ENCODE measurements at regions not wholly inside any gene's neighbourhood (a gene's known extent, or its start where the extent isn't known, plus 50 kb on each side); places are given as distances from the start of the nearest gene placed in this dataset.

DNA sequence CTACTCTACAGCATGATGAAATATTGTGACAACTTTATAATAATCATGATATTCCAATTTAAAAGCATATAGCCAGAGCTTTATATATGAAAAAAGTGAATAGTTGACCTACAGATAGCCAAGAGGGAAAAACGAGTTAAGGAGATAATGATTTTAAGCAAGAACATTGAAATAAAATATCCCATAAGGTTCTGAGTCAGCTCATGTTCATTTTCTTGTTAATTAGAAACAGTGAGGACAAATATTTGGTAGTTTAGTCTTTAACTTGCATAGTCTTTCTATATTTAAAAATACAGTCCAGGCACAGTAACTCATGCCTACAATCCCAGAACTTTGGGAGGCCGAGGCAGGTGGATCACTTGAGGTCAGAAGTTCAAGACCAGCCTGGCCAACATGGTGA lies 55.8 kb upstream of the CDH6 start:
- no peak for DNase-seq (ENCODE audit: low spot score)

DNA sequence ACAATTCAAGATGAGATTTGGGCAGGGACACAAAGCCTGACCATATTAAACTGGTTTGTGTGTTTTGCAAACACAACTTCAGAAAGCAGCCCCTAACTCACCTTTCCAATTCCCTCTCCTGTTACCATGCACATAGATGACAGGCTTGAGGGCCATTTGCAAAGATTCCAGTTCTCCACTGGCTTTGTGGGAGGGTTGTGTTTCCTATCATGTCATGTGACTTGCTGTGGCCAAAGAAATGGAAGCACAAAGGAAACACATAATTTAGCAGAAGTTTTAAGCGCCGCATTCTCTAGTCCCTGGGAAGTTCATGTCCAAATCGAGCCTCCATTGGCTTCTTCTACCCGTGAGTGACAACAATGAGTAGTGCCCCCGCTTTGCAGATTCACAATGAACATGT lies 57.9 kb upstream of the CDH6 start:
- DNase-seq (ENCODE audit: low spot score), result no peak

DNA sequence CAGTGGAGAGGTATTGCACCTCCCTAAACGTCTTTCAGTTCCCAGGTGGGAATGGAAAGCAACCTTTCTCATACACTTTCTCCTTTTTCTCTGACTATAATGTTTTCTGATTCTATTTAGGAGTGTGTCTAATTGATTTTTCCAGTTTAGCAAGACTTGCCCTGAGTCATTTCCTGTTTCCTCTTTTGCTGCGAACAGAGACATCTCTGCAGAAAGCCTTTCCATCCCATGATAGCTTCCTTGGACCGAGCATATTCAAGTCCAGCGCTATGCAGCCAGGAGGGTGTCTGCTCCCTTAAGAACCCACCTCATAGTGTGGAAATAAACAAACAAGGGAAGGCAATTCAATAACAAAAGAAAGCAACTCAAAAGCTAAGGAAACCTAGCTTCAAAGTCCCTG lies 60.0 kb upstream of the CDH6 start:
- DNase-seq (ENCODE audit: low spot score), result no peak

DNA sequence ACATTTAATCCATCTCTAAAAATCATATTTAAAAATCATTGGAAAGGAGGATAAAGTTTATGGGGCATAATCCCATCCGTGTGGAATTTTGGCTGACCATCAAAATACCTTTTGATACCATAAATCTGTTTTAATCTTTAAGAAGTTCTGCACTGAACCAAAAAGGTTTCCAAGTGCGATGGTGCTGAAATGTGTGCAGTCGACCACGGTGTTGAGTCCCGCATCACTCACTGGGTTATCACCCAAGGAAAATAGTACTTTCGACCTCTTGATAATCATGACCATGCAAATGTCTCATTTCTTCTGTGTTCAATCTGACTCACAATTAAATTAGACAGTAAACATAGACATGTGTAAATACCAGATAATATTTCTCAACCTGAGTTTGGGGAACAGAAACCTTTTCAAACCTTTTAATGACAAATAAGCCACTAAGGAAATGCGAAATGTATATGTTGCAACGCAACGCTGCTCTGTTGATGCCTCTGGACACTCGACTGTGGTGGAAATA lies 62.0 kb upstream of the CDH6 start:
- DNase-seq (ENCODE audit: low spot score), result no peak

DNA sequence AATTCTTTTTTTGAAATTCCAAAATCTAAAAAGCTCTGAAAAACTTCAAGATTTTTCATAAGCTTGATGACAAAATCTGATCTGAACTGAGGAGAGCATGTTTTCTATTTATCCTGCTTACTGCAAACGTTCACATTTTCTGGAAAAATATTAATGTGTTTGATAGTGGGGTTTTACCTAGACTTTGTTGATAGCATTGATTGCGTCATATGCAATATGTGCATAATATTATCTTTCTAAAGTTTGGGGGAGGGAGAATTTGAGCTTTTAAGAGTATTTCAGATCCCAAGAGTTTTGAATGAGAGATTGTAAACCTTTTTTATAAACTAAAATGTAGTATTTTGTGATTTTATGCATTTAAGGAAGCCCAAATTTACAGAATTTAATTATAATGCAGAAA lies 62.8 kb upstream of the CDH6 start:
- DNase-seq (ENCODE audit: low spot score), result no peak

DNA sequence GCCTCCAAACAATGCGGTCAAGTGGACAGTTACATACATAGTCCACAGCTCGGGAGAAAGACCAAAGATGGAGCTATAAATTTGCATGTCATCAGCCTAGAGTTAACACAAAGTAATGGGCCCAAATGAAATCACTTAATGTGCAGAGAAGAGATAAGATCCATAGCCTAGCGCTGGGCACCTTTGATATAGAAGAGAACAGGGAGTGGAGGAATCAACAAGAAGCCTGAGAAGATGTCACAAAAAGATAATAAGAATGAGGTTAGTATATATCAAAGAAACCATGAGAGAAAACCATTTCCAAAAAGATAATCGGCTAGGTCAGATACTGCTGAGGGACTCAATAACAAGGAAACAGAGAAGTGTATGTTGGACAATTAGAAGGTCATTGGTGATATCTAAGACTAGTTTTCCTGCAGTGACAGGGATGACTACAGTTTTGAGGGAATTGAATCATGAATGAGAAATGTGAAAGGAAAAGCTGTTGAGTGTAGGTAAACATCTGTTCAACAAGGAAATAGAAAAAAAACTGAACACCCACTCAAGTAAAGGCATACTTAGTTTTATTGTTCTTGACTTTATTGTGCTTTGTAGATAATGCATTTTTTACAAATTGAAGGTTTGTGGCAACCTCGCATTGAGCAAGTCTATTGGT lies 68.7 kb upstream of the CDH6 start:
- peak; percentile 16 for DNase-seq (ENCODE audit: low spot score)

DNA sequence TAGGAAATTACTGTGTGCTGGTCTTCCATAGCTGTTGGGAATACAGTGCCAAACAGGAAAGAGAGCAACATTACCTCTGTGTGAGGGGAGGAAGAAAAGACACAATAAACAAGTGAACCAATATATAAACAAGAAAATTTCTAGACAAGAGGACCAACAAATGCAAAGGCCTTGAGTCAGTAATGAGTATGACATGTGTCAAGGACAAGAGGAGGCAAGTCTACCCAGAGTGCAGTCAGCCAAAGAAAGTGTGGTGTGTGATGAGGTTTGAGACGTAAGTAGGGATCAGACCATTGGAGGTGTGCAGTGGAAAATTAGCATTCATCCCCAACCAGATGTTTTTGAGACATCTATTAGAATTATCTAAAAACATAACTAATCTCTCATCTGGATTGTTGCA lies 69.5 kb upstream of the CDH6 start:
- no peak for DNase-seq (ENCODE audit: low spot score)

DNA sequence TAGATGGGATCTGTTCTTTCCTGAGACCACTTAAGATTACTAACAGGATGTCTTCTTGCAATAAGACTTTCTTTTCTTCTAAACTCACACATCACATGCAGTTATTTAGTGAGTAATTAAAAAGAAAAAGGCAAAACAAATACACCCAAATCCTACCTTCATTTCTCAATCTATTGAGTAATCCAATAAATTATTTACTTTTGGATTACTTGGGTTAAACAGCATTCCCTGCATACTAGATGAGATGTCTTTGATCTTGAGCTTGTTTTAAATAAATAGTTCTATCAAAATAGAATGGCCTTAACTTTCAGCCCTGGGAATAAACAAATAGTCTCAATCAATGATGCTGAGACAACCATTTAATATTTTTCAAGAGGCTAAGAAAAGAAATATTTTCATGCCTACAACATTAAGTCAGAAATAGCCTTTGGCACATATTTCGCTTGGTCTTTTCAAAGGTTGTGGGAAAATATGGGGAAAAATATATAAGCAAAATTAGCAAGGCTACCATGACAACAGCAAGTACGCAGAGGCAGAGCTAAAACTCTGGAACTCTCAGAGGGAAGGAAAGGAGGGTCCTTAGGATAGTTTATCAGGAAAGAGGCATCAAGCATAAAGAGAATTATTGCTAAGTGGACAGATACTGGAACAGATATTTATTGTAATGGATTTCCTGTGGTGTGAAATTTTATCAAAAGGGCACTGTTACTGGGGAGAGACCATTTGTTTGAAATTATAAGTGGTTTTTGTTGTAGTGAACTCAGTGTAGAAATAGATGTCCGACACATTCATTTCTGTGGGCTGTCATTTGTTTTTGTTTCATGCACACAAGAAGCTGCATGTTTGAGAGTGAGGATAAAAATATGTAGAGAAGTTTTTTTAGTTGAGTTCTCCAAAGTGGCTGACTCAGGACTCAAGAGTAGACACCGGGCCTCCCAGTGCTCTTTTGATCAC lies 70.2 kb upstream of the CDH6 start:
- DNase-seq (ENCODE audit: low spot score), result no peak

DNA sequence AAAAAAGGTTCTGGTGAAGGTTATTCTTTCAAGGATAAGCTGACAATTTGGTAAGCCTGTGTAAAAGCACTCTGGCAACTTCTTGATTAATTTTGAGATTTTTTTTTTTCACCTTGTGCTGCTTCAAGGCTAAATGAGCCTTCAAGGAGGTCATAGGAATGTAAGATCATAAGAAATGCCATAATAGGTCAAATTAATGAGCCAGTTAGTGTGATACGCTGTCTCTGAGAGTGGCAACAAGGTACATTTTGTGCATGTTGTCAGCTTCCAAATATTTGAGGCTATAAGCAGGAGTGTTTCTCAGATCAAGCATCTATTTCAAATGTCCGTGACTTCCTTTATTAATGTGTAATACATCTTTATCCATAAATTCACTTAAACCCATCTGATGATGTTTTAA lies 72.3 kb upstream of the CDH6 start:
- no peak for DNase-seq (ENCODE audit: low spot score)

DNA sequence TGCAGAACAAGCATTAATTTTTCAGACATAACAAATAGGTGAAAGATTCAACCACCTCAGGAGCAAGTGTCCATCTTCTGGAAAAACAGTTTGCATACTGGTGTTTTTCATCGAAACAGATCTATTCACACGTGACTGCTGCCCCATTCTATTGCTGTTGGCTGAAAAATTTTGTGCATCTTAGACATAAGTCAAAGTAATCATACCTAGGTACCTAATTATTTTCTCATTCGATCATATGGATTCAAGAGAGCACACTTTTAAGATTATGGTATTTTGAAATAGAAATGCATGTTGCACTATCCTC lies 72.9 kb upstream of the CDH6 start:
- DNase-seq (ENCODE audit: low spot score), result no peak

DNA sequence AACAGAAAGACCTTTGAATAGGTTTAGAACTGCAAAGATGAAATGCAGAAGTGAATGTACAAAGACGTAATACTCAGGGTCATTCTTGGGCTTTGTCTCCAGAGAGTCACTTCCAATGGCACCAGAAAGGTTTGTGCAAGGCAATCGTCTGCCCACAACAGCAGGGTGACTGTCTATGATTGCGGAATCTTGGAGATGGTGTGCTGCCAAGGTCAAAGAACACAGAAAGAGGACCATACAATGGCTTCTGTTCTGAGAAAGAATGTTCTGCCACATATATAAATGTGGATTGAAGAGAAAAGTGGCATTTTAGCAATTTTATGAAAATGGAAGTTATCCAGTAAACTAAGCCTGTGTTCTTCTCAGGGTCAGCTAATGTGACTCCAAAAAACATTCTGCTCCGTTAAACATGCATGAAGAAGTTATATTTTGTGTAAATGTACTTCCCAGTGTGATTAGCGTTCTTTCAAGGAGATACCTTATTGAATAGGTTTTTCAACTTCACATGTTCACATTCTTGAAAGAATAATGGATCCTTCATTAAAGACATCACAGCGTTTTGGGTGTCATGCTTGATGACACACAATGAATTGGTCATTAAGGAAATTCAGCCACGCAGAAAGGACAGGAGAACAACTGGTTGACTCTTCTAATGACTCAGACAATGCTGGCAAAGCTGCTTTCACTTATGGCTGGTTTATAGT lies 73.4 kb upstream of the CDH6 start:
- no peak for DNase-seq (ENCODE audit: low spot score)

DNA sequence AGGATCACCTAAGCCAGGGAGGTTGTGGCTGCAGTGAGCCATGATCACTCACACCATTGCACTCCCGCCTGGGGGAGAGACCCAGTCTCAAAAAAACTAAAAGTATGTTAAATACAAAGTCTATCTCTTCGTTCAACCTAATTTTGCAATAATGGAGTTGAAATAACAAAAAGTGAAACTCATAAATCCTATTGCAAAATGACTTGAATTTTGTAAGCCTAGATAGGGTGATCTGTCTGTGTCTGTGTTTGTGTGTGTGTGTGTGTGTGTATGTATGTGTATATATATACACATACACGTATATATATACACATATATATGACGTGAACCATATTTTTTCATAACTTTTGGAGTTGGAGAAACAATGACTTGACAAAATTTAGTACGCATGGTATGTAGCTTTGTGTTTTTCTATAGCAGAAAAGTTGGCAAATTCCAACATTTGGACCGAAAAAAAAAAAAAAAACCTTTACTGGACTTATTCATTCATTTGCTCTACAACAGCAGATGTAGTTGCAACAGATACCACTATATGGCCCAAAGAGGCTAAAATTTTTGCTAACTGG lies 76.9 kb upstream of the CDH6 start:
- DNase-seq (ENCODE audit: low spot score), result no peak

DNA sequence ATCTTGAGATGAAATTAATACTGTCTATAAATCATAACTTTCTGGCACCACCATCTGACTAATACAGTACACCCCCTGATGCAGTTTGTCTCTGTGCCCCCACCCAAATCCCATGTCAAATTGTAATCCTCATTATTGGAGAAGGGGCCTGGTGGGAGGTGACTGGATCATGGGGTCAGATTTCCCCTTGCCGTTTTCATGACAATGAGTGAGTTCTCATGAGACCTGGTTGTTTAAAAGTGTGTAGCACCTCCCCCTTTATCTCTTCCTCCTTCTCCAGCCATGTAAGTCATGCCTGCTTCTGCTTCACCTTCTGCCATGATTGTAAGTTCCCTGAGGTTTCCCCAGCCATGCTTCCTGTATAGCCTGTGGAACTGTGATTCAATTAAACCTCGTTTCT lies 78.7 kb upstream of the CDH6 start:
- DNase-seq (ENCODE audit: low spot score), result no peak

DNA sequence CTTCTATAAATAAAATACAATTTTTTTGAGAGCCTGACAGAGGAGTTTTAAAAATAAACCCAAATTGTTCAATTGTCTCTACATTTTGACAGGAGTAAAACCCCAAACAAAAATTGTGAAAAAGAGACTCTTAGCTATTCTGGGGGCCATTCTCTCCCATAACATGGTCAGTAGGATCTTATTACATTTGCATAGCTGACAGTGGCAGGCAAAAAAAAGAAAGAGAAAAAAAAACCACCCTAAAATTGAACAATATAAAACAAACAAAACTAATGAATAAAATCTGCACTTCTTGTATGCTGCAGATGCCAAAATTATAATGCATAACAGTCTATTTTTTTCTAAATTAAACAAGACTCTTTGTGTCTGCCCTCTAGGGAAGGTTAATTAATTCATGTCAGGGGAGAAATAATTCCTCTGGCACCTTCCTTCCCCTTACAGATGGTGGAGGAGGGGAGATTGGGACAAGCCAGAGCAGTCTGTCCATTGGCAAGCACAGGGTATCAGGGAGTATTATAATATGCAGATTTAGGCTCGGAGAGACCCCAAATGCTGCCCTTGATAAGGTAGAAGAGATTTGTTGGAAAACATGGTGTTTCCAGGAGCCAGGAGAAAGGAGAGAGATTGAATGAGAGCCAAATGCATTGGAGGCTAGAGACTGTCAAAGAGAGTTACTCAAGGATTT lies 79.7 kb upstream of the CDH6 start:
- no peak for DNase-seq (ENCODE audit: low spot score)

DNA sequence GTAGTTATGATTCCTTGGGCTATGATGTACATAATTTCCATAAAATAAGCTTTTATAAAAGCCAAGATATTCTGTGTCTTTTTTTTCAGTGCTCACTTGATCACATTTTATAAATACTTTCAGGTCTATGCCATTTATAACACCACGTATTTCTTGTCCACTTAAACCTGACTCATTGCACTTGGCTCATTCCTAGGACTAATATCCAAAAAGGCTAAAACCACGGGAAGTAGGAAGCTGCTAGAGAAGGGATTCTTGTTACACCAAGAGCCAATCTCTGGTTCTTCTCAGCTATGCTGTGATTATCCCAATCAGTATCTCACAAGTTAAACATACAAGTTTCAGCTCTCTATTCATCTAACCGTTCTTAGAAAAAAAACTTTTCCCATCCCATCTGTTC lies 80.4 kb upstream of the CDH6 start:
- DNase-seq (ENCODE audit: low spot score), result no peak

DNA sequence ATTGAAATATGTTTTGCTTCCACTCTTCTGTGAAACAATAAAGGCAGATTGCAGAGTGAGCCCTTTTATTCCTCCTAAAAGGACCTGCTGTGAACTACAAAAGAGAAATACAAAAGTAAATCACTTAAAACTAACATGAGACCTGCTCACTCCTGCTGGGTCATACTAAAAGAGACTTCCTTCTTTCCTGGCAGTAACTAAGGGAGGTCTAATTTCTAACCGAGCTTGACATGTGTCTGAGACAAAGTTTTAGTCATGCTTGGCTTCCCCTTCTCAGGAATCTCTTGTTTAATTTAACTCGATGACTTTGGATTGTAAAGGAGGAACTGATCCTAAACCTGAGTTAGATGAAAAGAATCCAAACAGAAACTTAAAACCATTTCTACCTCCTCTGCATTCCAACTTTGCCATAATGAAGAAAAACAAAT lies 86.4 kb upstream of the CDH6 start:
- DNase-seq (ENCODE audit: low spot score), result no peak

DNA sequence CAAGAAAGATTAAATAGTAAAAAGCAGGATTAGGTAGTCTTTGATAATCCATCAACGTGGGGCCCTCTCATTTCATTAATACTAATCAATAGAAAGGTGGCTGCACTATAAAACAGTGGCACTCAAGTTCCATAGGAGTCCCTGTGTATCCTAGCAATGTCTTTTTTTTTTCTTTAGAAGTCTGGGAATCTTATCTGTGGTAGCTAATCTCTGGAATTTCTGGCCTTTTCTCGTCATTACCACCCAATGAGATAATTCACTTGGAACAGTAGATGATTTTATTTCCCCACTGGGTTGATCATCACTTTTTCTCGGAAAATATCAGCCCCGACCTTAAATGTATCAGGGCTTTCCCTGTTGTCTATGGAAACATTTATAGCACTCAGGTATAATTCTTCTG lies 86.8 kb upstream of the CDH6 start:
- no peak for DNase-seq (ENCODE audit: low spot score)

DNA sequence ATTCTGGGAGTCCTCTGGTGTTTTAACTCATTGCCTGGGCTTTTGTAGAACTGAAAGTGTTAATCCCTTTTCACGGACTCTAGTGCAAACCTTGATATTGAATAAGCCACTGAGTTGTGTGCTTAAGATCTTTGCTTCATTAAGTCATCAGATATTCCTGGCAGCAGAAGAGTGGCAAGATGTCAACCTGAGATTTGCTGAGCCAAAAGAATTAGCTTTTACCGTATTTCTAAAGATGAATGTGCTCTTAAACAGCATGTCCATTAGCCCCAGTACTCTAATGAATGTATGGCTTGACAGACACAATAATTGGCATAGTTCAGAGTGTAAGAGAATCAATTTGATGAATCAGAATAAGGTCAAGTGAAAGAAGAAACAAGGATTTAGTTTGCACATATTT lies 87.2 kb upstream of the CDH6 start:
- DNase-seq (ENCODE audit: low spot score), result no peak

DNA sequence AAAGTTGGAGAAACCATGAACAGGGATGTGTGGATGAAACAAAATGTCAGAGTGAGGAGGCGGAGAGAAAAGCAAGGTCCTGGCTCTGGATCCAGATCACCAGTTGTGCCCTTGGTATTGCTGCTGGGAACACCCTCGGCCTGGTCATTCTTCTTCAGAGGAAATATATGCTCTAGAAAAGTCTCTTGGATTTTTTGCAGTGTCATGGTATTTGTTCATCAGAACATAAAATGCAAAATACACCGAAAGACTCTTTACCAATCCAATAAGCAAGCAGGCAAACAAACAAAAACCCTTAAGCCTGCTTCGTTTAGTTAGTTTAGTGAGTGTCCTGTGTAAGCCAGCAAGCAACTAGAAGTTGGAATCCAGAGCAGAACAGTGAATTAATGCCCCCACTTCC lies 88.7 kb upstream of the CDH6 start:
- DNase-seq (ENCODE audit: low spot score), result no peak

DNA sequence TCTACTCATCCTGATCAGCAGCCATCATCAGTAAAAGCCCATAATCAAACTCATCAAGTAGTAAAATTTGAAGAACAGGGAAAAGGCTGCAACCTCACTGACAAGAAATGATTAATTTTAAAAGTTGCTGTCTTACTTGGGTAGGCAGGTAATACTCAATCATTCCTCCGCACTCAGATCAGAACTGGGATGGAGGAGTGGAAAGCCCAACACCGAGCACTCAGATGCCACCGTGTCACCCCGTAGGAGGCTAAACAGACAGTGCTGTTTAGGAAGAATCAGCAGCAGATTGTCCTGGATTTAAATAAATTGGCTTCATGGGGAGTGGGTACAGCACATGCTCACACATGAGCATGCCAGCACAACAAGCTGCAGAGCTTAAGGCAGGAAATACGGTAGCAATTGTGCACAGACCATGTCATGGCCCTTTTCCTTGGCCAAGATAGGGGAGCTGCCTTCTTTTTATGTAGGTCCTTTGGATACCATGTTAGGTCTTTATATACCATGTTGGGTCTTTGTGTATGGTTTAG lies 92.6 kb upstream of the CDH6 start:
- DNase-seq (ENCODE audit: low spot score), result no peak

DNA sequence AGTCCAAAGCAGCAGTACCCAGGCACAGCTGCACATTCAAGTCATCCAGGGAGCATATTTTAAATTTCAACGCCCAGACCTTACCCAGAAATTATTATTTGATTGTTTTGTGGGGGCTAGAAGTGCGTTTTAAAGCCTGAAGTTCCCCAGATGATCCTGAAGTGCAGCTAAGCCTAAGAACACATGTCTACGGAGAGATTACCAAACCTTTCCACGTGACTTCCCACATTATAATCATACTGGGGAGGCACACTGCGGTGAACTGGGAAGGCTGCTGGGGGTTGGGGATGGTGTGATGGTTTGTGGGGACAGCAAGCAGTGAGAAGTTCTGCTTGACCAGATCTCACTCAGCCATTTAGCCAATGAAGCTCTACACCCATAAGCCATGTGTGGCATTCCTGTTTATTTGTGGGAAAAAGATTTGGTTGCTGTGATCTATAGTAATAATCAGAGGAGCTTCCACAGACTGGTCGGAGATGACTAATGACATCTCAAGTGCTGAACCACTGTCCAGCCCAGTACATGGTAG lies 93.4 kb upstream of the CDH6 start:
- no peak for DNase-seq (ENCODE audit: low spot score)

Measured in SK-N-DZ (cell line).